LoVo (cell line): ENCODE measurements at regions not wholly inside any gene's neighbourhood (a gene's known extent, or its start where the extent isn't known, plus 50 kb on each side); places are given as distances from the start of the nearest gene placed in this dataset.

Experiments
- DNase-seq: peaks from one replicate; pipeline ENCODE4 v3.0.0-alpha.2; 2016; ENCODE audit warnings: low spot score

GRCh38 chr11:33616552-33616951 is 84.1 kb downstream of the C11orf91 start:
- DNase-seq, result no peak

DNA sequence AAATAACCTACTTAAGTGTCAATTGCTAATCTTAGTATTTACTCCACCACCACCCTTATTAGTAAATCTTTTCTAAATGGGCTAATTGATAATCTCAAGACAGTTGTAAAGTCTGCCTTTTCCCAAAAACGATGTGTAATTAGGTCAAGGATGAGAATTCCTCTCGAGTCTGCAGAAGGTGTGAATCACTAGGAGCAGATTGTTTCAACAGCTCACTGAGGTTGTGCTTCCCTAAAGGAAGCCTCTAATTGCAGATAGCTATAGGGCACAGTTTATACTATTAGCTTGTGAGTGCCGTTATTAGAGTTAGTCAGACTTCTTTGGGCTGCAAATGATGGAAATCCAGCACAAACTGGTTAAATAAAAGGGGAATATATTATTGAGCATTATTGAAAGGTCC is 84.9 kb downstream of the C11orf91 start:
- no peak for DNase-seq

GRCh38 chr11:33613404-33613803 is 87.2 kb downstream of the C11orf91 start:
- DNase-seq, result no peak

DNA sequence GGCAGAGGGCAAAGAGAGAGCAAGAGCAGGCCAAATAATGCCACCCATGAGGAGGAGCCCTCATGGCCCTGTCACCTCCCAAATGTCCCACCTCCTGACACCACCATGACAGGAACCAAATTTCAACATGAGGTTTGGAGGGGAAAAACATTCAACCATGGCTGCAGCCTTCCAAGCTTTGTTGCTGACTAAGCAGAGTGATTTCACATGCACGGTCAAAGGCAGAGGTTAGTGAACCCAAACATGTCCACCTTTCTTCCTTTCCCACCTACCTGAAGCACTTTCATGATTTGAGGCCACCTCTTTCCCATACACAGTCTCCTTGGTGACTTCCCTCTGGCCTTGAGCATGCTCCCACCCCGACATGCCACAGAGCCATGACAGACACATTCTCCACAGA is 89.7 kb downstream of the C11orf91 start:
- DNase-seq, result no peak

DNA sequence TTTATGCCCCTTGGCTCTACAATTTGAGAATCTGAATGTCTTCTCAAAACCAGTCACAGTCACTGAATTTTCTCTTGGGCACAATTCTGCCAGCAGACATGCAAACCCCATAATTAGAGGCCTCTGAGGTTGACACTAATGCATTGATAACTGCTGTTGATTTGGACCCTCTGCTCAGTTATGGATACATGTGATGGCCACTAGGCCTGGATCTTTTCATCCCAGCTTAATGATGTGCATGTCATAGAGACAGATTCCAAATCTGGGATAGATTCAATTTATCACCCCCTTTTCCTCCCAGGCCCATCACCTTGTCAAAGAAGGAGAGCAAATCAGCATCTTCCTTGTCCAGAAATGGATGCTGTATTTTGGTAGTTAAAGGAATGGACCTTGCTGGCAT is 92.2 kb downstream of the C11orf91 start:
- DNase-seq, result no peak

DNA sequence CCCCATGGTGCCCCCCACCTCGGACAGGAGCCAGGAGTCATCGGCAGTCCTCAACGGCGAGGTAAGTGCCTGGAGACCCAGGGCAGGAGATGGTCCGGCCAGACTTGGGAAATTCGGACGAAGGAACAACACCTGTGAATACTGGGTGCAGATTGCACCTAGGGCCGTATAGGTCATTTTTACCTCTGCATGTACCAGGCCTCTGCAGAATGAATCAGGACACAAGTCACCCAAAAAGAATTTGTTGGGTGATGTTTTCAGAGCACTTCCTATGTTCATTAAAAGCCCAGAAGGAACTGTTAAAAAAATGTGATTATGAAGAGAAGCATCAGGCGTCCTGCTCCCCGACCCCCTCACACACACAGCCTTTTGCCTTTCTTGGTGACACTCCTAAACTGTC is 93.9 kb downstream of the C11orf91 start:
- no peak for DNase-seq

GRCh38 chr11:33605703-33606102 is 94.9 kb downstream of the C11orf91 start:
- no peak for DNase-seq

- no peak for DNase-seq
Measured at GRCh38 chr11:33598426-33599069, 102.1 kb downstream of the C11orf91 start.

GRCh38 chr11:33594188-33594587 is 106.4 kb downstream of the C11orf91 start:
- DNase-seq, result no peak

GRCh38 chr11:33590441-33590840 is 110.2 kb downstream of the C11orf91 start:
- no peak for DNase-seq

DNA sequence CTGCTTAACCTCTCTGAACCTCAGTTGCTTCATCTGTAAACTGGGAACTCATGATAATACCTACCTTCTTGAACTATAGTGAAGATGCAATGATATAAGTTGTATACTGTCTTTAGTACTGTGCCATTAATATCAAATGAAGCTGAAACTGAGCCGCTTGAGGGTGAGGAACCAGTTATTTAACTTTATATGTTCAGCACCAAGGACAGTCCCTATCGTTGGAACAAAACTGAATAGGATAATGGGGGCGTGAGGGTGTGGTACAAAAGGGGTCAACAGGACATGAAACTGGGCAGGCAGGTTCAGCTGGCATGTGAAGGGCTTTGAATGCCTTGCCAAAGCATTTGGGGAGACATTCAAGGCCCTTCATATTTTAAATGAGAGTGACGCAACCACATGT is 112.6 kb downstream of the C11orf91 start:
- DNase-seq, result no peak

DNA sequence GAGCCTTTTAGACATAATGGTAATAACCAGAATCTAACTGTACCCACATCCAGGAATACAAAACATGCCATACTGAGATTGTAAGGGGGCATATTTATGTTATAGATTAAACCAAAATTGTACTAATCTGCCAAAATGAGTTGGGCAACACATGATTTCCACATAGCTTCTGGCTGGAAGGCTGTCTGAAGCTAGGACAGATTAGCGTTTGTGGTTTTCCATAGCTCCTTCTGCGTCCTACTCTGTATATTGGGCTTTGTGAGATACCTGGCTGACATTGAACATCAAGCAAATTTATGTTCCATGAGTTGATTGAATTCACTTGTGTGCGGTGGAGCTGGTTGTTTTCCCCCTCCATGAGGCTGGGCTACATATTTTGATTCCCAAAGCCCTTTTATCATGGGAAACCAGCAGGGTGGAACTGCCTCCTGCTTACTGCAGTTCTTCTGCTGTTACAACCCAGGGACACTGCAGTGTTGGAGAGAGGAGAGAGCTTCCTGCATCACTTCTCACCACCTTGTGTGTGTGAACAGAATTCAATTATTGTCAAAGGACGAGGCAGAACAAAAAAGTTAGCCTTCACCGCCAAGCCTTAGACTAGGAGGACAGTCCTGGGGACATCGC is 114.9 kb downstream of the C11orf91 start:
- DNase-seq, result no peak

DNA sequence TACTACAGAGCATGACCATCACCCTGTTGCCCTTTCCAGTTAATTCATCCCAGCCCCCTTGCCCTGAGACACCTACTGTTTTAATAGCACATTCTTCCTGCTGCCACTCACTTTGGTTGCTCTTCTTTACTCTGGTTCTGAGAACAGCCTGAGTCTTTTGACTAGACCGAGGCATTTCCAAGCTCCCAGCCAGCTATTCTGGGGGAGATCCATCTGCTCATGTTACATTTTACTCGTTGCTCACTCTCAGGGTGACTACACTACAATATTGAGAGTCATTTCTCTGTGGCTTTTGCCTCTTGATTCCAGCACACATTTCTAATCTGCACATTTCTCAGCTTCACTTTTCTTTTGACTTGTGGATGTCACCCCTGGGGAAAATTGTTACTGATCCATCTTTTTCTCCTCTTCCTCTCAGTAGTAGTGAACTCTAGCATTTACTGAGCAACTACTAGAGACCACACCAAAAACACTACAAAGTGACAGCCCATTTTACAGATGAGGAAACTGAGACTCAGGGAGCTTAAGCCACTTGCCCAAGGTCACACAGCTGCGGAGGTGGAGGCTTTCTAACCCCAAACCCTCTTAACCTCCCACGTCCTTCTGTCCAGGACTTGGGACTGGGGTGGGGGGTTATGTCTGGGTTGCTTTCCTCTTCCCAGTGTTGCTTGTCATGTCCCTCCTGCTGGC is 117.8 kb downstream of the C11orf91 start:
- no peak for DNase-seq

DNA sequence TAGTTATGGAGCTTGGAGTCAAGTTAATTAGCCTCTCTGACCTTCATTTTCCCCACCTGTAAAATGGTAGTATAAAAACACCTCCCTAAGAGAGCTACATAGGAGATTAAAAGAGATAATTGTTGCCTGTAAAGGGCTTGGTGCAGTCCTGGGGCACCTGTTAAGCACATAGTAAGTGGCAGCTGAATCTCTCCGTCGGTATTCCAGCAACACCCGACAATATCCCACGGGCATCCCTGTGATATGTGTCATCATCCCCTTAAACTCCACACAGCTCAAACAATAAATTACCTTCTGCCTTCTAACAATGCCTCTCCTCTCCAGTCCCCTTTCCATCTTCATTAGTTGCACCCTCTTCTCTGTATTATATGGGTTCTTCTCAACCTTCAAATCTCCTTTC is 121.5 kb downstream of the C11orf91 start:
- no peak for DNase-seq

DNA sequence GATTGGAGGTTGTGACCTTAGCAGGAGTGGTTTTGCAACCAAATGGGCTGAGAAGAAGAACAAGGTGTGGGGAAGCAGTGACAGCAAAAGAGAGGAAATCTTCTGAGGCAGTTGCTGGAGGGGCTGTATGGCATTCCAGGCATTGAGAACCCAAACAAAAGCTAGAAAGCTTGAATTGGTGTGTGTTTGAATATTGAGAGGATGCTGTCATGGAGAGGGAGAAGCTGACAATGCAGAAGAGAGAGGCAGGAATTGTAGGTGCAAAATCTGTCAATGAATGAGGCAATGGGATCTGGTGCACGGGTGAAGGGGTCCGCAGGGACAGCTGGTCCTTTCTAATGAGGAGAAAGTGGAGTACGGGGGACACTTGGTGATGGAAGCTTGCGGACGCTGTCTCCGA is 123.4 kb downstream of the C11orf91 start:
- DNase-seq, result no peak

DNA sequence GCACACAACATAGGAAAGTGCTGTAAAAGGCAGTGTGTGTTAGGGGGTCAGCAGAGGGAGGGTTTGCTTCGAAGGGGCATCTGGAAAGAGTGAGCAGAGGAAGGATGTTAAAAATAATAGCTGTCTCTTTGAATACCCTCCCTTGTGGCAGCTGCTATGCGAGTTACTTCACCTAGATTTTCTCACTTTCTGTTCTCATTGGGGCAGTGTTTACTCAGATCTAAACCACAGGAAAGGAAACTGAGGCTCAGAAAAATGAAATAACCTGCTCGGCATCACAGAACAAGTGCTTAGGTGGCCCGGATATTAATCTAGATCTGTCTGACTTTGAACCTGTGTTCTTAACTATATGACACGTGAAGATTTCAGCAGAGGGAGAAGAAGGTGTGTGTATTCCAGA is 125.3 kb downstream of the C11orf91 start:
- no peak for DNase-seq

GRCh38 chr11:33574331-33574730 is 126.3 kb downstream of the C11orf91 start:
- no peak for DNase-seq

DNA sequence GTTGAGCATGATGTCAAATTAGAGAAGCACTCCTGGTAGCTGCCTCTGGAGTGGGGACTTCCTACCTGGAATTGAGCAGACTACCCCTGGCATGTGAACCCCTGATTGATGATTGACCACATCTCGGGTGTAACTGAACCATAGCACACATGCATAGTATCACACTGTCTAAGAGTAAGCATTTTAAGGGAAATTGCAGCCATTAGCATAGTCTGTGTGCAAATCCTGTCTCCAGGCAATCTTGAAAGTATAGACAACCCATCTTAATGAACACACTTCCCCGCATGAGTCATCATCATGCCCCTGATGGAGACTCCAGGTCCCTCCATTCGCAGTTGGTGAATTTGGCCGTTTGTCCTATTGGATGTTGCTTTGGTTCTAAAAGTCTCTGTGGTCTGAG is 131.3 kb downstream of the C11orf91 start:
- DNase-seq, result no peak

GRCh38 chr11:33567004-33567403 is 133.6 kb downstream of the C11orf91 start:
- no peak for DNase-seq

DNA sequence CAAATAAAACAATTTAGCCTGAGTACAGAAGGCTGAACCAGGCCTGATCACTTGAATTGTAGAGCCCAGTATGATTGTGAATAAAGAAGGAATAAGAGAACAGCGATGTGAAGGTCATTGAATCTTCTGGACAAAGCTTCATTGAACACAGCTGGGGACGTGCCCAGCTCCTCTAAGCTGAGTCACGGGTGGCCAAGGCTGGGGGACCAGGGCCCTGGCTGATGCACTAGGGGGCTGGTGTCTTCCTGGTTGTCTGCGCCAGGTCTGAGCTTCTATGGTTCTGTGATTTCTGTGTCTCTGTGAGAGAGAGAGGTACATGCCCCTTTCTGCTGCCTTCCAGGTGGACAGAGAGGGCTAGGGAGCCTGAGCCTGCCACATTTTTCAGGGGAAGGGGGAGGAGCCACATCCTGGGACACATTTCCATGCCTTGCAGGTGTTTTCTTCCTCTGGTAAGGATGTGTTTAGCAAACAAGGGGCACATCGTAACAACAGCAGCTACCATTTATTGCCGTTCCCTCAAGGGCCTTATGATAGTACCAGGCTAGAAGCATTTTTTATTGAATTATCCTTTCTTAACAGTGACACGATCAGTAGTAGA is 135.7 kb downstream of the C11orf91 start:
- DNase-seq, result no peak

- DNase-seq, result no peak
Measured at GRCh38 chr11:33560729-33561128, 139.9 kb downstream of the C11orf91 start.

- no peak for DNase-seq
Measured at GRCh38 chr11:33559567-33559966, 141.1 kb downstream of the C11orf91 start.

DNA sequence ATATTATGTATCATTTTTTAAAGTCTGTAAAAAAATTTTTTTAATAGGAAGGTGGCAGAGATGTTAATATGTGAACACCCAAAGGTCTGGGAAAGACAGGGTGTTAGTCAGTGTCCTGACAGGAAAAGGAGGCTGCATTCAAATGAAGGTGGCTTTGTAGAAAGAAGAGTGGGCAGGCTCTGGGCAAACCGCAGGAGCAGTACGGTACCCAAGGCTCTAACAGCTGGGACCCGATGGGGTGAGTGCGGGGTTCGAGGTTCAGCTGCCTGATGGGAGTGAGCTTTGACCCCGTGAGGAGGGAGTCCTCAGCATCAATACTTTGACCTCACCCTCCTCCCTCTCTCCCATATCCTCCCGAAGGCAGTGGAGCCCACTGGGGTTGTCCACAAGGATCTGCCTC is 142.5 kb downstream of the C11orf91 start:
- no peak for DNase-seq
